HG02884 (cell line): ENCODE measurements at regions not wholly inside any gene's neighbourhood (a gene's known extent, or its start where the extent isn't known, plus 50 kb on each side); places are given as distances from the start of the nearest gene placed in this dataset.
A peak's percentile ranks its signal among the peaks of the same experiment; 100 is the strongest.

Experiments
- ATAC-seq: cut with Tn5 transposase; IDR thresholded peaks from one replicate; pipeline ENCODE4 v1.9.1; 2021; ENCODE audit warnings: mild to moderate bottlenecking, moderate library complexity; ENCODE audit not compliant: unreplicated experiment

DNA sequence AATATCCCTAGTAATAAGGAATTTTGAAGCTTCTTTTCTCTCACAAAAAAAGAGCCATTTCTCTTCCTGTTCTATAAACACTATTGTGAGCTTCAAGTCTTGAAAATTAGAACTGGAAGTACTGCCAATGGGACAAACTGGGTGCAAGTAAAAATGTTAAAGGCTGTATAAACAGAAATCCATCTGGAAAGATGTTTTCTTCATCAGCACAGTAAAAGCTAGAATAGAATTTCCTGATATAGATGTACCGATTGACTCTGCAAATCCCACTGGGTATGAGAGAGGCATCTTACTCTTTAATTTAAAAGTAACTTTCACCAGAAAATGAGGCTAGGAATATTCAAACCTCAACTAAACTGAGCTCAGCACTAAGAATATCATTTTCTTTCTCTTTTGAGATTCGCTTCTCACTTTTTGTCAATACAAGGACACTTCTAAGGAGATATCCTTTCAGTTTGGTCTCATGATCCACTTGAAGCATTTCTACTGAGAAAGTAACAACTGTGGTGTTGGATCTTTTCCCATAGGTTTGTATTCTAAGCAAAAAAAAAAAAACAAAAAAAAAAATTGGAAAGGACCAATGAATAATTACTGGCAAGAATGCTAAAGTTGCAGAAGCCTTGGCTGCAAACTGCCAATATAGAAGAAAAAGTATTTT, 169.0 kb upstream of the PRDM1 start:
- no peak for ATAC-seq

DNA sequence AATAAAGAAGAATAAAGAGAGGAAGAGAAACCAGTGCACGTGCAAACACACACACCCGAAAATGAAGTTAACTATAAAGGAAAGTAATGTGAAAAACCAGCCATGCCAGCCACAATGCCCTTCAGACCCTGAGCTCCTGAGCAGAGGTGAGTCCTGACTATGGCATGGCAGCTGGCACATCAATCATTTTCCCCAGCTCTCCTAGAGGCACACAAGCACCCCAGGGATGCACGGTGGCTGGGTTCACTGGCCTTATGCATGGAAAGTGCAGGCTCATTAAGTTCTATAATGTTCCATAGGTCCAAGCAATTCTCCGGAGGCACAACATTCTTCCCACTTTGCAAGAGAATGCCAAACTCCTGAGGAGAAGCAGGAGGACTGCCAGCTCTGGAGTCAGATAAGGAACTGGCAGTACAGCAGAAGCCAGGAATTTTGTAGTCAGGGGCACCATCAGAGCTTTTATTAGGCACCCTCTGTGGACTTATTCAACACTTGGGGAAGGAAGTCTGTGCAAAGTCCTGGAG, 175.0 kb upstream of the PRDM1 start:
- ATAC-seq: no peak

DNA sequence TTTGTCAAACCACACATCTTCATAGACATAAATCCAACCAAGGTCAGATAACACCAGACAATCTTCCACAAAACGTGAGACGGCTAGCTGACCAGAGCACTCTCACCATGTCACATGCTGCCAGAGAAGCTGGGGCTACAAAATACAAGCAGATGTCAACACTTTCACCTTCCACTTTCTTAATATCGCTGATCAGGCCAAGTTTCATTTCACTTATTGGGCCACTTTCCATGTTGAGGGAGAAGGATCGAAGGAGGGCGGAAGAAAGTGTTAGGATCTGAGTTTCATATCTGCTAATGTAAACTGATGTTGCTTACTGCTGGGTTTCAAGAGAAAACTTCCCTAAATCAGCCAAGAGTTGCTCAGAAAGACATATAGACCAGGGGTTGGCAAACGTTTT, 177.0 kb upstream of the PRDM1 start:
- ATAC-seq: no peak

DNA sequence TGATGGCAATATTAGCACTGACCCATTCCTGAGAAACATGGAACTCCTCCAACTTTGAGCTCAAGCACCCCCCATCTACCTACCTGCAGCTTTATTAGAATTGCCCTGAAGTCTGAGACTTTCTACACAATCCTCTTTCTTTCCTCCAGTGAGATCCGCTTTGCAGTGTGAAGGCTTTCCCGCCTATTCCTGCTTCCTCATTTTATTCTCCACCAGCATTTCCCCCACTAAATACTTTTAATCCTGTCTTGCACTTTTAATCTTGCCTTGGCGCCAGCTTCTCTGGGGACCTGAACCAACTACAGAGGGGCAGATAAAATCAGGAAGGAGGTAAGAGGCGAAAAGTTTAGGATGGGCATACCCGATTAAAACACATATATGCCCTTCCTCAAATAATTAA, 178.1 kb upstream of the PRDM1 start:
- no peak for ATAC-seq

DNA sequence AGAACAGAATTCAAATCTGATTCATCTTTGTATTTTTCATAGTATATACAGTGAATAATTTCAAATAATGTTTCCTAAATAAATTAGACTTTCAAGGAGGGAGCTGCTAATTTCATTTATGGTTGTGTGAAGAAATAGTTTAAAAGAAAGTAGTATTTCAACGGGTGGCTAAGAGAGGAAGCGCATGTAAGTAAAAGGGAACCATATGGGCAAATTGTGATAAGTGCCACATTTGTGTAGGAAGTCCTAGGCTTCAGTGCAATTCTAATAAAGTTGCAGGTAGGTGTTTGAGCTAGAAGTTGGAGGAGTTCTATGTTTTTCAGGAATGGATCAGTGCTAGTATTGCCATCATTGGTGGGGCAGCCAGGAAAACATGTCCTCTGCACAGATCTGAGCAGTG, 178.8 kb upstream of the PRDM1 start:
- ATAC-seq: no peak

DNA sequence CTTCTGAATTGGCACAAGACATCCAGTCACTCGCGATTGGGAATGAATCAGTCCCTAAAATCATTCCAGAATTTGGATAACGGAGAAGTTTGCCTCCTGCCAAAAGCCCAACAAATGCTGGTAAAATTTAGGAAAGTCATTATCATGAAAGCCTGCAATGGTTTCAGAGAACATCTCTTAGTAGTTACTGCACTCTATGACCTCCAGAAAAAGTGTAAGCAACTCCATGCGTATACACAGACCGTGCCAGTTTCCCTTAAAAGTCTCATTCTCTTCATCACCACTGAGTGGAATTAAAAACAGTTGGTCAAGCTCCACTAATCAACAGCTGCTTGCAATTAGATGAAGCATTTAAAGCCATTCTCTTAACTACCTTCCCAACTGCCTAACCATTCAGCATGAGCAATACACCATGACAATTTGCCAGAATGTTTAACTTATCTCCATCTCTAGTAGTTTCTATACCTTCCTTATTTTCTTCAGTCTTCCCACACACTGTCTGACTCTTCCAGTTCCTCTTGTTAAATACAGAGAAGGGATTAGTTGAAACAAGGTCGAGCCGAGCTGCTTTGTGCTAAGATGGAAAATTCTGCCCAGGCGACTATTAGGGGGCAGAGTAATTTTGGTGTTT, 183.6 kb upstream of the PRDM1 start:
- ATAC-seq: no peak

DNA sequence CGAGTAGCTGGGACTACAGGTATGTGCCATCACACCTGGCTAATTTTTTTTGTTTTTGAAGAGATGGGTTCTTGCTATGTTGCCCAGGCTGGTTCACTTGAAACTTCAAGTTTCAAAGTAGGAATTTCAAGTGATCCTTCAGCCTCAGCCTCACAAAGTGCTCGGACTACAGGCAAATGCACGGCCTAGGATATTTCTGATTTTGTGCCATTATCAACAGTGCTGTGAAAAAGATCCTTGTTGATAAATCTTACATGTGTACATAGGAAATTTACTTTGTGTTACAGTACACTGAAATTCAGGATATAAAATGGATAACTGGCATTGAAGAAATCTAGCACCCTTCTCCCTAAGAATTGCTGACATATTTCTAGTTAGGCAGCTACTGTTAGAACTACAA, 184.6 kb upstream of the PRDM1 start:
- ATAC-seq: no peak

DNA sequence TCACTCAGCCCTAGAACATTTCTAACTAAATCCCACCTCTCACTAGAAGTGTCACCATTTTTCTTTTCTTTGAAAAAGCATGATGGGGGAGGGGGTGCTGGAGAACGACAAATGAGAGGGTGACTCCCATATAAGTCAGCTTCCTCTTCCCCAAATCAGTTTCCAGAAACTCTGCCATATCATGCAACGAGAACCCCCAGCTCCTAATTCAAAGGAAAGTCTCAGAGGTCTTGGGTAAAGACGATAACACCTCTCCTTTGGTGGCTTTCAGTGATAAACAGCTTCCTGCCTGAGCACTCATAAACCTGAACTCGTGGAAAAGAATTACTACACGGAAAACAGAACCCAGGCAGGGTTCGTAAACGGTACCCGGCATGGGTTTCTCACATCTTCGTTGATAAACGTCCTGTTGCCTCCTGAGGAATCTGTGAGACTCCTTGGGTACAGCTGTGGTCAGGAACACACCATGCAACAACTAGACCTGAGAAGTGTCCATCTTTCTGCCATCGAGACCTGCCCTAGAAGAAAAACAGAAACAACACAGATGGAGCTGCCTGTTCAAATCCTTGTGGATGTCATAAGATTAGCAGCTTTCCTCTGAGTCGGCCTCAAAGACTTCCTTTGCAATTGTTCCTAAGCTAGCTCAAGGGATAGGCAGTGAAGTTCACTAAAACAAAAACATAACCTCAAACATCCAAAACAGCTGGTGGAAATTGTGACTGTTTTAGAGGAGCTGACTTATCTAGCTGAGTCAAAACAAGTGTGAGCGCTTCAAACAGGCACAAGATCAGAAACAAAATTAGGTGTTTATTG, 185.8 kb upstream of the PRDM1 start:
- ATAC-seq: no peak

DNA sequence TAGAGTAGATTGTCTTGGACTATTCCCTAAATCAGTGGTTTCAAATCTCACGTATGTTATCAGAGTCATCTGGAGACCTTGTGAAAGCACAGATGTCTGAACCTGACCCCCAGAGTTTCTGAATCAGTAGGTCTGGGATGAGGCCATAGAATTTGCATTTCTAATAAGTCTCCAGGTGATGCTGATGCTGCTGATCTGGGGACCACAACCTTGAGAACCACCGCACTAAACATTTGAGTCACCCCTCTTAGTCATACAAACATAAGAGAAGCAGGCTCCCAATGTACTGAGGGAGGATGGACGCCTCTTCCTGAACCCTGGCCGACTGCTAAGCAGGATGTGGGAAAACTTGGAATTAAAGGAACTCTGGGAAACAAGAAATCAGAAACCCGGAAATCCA, 187.8 kb upstream of the PRDM1 start:
- peak; percentile 80 for ATAC-seq

DNA sequence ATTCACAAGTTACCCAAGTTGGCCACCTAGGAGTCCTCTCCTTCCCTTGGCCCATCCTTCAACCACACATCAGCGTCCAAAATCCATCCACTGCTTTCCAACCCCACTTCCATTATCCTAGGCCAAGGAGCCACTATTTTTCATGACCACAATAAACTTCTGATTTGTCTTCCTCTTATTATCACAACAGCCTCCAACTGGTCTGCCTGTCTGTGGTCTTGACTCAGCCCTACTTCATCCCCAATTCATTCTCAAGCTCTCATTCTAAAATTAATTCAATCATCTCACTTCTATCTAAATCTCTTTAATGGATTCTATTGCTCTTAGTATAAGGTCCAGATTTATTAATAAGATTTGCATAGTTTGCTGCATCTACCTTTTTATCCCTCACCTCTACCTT, 189.0 kb upstream of the PRDM1 start:
- ATAC-seq: no peak

DNA sequence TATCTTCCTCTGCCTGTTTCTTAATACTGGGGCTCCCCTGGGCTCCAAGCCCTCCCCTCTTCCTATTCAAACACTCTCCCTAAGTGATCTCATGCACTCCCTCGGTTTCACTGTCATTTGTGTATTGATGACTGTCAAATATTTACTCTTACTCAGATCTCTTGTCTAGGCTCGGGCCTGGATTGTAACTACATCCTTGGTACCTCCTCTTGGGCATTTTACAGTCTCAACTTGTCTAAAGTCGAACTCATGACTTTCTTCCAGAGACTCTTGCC, 189.4 kb upstream of the PRDM1 start:
- ATAC-seq: no peak

DNA sequence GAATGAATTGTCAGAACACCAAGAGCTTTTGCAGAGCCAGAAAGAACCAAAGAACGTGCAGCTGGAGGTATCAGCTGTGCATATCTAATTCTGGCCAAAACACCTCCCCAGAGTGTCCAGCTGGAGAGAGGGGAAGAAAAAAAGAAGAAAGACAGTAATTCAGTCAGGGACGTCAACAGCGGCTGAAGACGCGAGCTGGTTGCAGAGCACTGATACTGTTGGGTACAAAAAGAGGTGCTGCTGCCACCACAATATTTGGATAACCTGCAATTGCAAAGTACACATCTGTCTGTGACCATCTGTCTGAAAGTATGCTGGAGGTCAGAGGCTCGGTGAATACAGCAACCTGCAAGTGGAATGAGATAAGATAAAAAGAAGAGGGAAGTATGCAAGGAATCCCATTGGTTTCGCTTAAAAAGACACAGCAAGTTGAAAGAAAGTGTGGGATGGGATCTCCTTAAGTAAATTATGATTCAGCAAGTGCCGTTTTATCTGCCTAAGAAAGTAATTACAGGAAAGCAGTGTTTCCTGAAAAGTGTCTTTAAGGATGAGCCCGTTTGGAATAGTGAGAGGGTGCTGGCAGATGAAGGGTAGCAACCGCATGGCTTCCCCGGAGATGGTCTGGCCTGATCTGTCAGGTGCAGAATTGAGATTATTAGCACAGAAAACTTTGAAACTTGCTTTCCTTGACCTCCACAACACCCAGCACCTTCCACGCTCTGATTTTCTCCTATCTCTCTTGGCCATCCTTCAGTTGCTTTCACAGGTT, 189.9 kb upstream of the PRDM1 start:
- no peak for ATAC-seq

DNA sequence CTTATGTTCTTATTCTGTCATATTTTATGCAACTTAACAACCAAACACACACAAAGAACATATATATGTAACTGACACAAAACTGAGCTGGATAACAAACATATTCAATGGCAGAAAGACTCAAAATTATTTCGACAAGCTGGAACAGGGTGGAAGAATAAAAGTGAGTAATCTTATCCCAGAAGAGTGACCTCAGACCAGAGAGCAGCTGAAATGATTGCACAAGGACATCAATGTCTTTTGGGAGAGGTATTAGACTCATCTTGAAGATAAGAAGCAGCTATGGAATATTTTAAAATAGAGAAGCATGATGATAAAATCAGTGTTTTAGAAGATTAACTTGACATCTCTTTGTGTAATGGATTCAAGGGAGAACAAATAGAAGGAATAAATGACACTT, 191.6 kb upstream of the PRDM1 start:
- ATAC-seq: no peak

DNA sequence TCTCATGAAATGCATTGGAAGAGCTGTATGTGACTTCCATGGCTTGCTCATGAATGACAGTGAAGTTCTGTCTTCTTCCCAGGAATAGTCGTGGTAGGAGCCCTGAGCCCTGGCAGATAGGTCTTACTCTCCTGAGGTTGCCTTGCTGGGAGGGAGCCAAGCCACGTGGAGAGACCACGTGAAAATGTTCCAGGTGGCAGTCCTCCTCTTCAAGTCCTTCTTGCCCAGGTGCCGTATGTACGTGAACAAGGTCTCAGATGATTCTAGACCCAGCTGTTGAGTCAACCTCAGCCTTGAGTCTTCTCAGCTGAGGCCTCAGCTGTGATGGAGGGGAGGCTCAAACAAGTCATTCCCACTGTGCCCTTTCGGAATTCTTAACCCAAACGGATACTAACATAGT, 192.4 kb upstream of the PRDM1 start:
- ATAC-seq: no peak

DNA sequence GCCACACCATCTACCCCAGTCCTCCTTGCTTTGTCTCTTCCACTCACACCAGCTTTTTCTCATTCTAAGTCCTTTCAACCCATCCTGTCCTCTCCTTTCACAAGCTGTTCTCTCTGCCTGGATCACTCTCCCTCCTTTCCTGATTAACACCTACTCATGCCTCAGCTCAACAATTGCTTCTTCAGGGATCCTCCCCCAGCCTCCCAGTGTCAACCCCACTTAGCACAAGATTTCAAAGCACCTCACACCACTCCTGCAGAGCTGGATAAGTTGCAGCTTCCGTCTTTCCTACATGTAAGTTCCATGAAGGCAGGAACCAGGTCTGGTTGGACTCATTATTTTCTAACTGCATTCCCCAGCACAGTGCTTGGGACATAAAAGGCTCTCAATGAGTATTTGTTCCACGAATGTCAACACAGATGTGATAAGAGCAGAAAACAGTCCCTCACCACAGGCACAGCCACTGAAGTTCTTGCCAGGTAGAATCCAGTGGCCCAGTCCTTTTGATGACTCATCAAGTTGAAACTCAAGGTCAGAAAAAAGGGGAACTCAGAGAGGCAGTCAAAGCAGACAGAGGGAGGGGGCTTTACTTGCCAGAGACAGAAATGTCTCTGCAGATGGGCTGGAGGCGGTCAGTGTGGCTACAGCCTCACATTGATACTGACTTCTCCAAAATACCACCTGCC, 193.4 kb upstream of the PRDM1 start:
- peak; percentile 94 for ATAC-seq

DNA sequence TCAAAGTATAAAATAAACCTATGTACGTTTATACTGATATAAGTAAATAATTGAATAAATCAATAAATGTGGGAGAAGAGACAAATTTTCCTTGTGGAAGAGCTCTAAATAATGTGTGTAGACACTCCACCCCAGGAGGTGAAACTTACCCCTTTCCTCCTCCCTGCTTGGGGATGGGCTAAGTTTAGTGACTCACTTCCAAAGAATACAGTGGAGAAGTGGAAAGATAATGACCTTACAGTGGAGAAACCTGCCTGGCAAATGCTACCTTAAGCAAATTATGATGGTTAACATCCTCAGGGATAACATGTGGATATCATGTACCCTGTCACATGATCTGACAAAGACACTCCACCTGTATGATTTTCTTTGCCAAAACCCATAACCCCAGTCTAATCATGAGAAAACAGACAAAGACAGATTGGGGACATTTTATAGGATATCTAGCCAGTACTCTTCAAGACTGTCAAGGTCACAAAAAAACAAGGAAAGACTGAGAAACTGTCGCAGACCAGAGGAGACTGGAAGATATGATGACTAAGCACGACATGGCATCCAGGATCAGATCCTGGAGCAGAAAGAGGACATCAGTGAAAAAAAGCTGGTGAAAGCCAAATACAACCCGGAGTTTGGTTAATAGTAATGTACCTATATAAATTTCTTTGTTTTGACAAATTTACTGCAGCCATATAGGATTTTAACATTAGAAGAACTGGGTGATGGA, 195.5 kb upstream of the PRDM1 start:
- ATAC-seq: no peak

DNA sequence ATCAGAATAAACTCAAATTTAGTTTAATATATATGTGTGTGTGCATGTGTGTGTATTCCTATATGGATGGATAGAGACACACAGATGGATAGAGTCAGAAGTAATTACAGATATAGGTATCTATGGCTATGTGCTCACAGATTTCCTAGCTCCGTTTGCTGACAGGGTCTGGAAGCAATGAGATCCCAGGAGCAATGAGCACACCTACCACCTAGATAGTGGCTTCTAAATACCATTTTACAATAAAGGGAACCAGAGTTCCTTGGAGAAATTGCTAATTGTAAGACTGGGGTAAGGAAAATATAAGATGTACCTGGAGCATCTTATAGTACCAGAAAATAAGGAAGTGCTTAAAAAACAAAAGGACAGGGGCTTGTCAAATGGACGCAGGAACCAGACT, 196.2 kb upstream of the PRDM1 start:
- no peak for ATAC-seq

DNA sequence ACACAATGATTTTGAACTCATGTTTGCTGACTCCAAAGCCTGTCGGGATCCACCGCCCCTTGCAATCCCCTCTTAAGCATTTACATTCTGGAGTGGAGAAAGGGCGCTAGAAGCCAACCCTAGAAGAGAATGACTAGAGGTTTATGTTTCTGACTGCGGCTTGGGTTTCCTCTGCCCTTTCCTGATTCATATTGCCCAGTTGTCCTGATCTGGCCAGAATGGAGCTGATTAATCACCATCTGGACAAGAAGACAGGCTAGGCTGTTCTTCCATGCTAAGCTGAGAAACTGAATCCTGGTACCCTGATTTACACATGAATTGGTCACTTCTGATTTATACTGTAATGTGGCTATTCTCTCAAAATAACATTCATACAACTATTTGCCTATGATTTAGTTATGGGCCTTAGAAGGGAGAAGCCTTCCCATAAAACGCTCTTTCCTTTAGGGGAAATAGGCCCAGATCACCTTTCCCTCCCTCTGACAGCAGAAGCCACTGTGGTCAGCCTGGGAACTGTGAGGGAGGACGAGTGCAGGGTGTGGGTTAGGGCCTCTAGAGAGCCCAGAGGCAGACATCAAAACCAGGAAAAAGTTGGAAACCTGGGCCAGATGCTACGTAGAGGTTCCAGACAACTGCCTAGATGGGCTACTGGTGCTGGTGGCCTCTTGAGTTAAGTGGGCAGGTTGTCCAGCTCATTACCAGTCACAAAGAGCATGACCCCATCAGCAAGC, 199.2 kb upstream of the PRDM1 start:
- no peak for ATAC-seq

DNA sequence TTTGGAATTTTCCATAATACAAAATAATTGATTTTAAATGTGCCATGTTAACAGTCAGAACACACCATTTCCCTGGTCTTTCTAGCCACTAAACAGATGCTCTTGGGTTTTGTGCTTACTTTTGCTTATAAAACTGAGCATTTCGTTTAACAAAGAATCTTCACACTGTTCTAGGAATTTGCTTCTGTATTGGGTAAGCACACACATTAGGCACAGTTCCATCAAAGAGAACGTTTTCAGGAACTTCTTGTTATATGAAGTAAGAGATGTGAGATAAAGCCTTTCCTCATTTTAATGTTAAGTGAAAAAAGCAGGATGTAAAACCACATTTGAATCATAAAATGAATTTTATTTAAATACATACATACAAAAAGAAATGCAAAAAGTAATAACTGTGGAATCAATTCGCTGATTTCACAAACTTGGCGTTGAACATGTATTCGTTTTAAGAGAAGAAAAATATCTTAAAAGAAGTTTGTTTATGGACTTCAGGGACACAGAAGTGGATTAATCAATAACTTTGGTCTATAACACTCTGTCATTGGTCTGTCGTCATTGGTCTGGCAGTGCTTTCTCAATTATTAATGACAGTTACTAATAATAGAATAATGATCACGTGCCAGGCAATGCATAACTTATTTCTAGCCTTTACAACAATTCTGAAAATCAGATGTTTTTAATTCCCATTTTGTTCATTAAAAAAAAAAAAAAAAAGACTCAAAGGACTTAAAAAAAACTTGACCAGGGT, 199.9 kb upstream of the PRDM1 start:
- no peak for ATAC-seq
